ENCODE measurements at regions not wholly inside any gene's neighbourhood (a gene's known extent, or its start where the extent isn't known, plus 50 kb on each side); places are given as distances from the start of the nearest gene placed in this dataset.
A peak's percentile ranks its signal among the peaks of the same experiment; 100 is the strongest.

DNA sequence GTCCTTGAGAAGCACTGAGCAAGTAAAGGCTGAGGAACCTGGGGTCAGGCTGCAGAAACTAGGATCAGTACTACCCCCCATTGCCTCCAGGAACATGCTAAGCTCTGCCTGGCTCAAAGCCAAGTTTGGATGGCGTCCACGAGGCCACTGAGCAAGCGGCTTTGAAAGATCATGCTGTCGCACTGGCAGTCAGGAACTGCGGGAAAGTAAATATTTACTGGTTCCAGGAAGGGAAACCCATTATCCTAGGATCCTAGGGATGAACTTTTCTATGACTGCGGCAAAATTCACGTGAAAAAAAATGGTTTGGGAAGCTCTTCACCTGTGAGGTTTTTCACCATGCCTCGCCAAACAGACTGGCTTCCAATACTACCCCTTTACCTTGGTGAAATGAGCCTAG is 75.3 kb upstream of the PJA2 start:
- peak; percentile 25 for DNase-seq
- in situ Hi-C loops (cut with MboI; ENCODE audit: low pct_unique_long_range_greater_than_20kb, low sequenced_read_pairs), result no loop called here

DNA sequence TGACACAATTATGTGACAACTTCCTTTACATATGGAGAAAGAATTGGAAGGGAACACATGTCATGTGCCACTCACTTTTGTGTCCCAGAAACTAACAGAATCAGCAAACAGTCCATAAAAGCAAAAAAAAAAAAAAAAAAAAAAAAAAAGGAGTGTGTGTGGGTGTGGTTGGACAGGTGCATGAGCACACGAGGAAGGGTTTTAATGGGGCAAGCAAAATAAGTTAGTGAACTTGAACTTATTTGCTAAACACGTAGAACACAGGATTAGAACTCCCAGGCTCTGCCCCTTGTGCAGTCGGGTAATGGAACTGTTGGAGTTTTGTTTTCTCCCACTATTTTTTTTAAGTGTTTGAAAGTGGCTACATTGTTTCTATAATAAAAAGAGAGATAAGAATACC is 74.8 kb upstream of the PJA2 start:
- DNase-seq, result no peak
- in situ Hi-C loops (cut with MboI; ENCODE audit: low pct_unique_long_range_greater_than_20kb, low sequenced_read_pairs), result no loop called here

DNA sequence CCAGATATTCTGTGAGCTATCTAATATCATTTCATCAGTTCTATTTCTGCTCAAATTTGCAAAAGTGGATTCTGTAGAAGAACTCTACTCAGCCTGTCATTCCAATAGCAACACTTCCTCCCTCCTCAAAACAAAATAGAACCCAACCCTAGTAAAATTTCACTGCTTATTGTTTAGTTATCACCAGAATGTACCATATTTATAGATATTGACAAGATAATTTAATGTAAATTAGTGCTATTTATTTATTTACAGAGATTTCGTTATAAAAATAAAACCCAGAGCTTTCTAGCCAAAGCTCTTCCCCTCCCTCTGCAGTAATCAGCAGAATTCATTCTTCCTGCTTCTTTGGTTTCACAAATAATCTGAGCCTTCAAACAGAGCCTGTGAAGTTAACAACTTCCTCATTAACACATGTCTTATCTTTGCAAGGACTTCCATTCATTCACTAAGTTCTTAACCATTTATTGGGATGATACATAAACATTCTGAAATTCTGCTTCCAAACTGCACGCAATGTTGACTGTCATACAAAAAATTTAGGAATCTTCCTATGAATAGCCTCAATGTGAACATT is 73.7 kb upstream of the PJA2 start:
- DNase-seq, result peak; percentile 56
- in situ Hi-C loops (cut with MboI; ENCODE audit: low pct_unique_long_range_greater_than_20kb, low sequenced_read_pairs), result no loop called here

DNA sequence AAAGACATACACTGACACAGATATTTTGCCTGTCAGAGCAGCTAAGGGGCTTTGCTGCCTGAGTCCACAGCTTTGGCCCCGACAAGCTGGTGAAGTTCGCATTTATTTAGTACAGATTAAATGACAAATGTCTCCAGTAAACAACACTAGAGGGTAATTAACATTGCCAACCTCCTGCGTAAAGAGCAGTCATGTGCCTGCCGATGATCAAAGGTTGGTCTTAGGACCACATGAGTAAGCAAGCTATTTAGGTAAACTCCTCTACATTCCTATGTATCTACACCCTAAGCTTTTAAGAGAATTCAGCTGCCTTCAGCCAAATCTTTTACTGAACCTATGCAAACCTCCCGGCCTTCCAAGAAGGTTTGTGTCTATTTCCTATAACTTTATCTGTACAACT is 73.0 kb upstream of the PJA2 start:
- no peak for DNase-seq
- in situ Hi-C loops (cut with MboI; ENCODE audit: low pct_unique_long_range_greater_than_20kb, low sequenced_read_pairs), result no loop called here

DNA sequence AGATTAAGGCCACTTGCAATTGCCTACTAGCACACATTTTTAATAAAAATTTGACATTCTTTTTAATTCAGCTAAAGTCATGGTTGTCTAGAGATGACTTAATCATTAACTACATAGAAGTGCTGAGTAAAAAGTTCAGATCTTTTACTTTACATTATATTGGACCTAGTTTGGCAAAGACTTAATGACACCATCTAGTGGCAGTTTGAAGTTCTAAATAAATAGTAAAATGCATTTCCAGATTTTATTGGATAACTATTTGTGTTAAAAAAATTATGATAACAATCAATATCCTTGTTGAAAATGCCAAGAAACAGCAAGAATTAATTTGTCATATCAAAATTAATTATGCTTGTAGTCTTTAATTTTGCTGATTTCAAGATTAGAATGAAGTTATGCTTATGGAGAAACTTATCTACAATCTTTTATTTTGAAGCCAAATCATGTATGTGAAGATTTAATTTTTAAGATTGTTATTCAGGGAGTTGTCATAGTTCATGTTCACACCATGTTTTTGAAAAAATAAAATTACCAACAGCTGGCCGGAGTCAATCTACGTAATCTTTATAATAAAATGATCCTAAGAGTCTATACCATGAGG is 69.6 kb upstream of the PJA2 start:
- in situ Hi-C loops (cut with MboI; ENCODE audit: low pct_unique_long_range_greater_than_20kb, low sequenced_read_pairs), result no loop called here
- peak; percentile 33 for DNase-seq

DNA sequence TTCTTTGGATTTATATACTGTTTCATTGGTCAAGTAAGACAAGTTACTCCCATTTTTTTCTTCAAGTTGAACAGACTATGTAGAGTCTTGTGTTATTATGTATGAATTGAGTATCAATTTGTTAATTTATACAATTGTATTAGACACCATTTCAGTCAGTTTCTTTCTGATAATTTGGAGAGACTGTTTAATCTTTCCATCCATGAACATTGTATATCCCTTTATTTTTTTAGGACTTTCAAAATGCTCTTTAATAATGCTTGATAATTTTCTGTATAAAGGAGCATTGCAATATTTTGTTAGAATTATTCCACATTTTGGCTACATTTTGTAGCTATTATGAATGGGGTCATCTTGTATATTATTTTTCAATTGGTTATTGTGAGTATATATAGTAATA is 69.1 kb upstream of the PJA2 start:
- DNase-seq, result no peak
- in situ Hi-C loops (cut with MboI; ENCODE audit: low pct_unique_long_range_greater_than_20kb, low sequenced_read_pairs), result no loop called here

DNA sequence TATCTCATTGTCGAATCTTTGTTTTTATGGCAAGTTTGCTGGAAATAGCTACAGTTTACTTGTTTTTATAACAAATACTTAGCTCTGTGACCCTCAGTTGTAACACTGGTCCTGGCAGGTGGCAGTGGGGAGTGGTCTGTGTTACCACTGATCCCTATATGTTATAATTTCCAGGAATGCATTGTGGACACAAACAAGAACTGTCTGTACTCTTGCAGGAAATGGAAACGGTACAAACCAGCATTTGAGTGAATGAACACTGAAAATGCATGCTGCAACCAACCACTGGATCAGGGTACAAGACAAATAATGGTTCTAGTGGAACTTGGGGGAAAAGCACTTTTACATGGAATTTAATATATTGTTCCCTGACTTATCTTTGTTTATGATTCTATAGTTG is 66.5 kb upstream of the PJA2 start:
- in situ Hi-C loops (cut with MboI; ENCODE audit: low pct_unique_long_range_greater_than_20kb, low sequenced_read_pairs), result no loop called here

DNA sequence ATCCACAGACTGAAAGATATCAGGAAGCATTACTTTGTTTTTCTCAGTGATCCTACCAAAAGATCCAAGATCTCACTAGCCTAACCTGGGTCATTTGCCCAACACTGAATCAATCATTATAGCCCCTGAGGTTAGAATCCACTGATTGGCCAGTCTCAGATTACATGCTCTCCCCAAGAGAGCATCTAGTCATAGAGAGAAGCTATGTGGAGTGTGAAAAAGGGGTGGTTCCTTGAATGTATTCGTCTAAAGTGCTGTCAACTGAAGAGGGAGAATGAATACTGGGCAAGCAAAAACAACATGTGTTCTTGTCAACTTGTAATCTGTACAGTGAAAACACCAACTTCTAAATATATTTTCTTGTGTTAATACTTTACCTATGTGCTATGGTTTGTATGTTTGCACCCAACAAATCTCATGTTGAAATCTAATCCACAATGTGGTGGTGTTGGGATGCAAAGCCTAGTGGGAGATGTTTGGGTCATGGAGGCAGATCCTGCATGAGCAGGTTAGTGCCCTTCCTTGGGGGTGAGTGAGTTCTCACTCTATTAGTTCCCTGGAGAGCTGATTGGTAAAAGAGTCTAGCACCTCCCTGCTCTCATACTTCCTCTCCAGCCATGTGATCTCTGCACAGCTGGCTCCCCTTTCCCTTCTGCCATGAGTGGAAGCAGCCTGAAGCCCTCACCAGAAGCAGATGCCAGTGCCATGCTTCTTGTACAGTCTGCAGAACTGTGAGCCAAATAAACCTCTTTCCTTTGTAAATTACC is 60.3 kb upstream of the PJA2 start:
- DNase-seq, result peak; percentile 8
- in situ Hi-C loops (cut with MboI; ENCODE audit: low pct_unique_long_range_greater_than_20kb, low sequenced_read_pairs), result no loop called here

More for the DNA sequence above, 66.5 kb upstream of the PJA2 start:
- no peak for DNase-seq

DNA sequence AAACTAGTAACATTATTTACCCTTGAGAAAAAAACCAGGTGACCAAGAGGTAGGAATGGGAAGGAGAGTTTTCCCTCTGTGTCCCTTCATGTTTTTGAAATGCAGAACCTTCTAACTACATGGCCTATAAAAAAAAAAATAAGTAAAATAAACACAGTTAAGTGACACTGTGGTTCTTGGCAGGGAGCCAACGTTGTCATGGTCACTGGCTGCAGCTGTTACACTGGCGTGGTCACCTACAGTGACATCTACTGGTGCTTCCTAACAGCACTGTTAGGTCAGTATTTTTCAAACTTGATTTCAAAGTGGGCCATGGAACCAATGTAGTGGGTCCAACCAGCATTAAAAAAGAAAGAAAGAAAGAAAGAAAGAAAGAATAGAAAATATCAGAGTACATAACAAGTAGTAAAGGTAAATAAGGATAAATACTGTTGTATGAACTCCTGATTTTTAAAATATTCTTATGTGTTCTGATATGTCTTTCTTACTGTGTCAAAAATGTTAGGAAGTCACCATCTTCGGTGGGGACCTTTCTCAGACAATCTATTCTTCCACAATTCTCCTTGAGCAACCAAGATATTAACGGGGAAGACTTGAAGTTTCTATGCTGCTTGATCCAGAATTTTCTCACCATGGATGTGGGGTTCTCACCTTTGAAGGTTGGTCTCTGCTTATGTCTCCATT is 59.1 kb upstream of the PJA2 start:
- peak; percentile 86 for DNase-seq
- in situ Hi-C loops (cut with MboI; ENCODE audit: low pct_unique_long_range_greater_than_20kb, low sequenced_read_pairs), result no loop called here

DNA sequence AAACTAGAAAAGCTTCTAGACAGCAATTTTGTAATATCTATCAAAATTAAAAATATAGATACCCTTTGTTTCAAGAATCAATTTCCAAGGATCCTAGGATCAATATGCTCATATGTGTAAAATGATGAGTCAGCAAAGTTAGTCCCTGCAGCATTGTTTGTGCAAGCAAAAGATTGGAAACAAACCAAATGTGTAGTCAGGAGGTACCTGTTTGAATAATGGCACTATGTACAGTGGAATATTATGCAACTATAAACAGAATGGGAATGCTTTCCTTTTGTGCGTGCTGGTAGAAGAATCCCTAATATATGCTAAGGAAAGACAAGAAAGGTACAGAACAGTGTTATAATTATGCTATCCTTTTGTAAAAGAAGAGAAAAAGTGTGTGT is 58.5 kb upstream of the PJA2 start:
- in situ Hi-C loops (cut with MboI; ENCODE audit: low pct_unique_long_range_greater_than_20kb, low sequenced_read_pairs), result no loop called here

DNA sequence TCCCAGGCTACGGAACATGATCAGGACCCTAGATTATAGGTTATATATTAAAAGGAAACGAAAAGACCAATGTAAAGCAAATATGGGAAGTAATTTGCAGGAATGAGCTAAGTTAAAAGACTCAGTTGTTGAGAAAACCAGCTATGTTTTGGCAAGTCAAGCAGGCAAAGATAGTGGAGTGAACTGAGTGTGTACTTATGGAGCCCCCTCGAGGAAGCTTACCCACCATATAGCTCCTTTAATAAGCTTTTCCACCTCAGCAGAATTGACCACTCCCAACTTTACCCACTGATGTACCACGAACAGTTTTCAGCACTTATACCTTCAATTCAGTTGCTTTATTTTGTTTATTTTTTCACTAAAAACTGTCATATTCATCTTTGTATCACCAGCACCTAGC is 57.3 kb upstream of the PJA2 start:
- in situ Hi-C loops (cut with MboI; ENCODE audit: low pct_unique_long_range_greater_than_20kb, low sequenced_read_pairs), result no loop called here
- DNase-seq, result no peak

More for the DNA sequence above, 58.5 kb upstream of the PJA2 start:
- no peak for DNase-seq
